Endodermal cell (in vitro differentiated cells): ENCODE measurements at regions not wholly inside any gene's neighbourhood (a gene's known extent, or its start where the extent isn't known, plus 50 kb on each side); places are given as distances from the start of the nearest gene placed in this dataset.

Source experiments
- DNase-seq: peaks from one replicate; pipeline ENCODE4 v3.0.0-alpha.2; 2017
- H3K27ac ChIP-seq: 2 replicates; pipeline ENCODE4 v1.5.1; 2013; ENCODE audit warnings: mild to moderate bottlenecking, low read depth, low read length, moderate library complexity
- H3K27me3 ChIP-seq: 2 replicates; pipeline ENCODE4 v1.6.1; 2013; ENCODE audit warnings: mild to moderate bottlenecking, low read length, moderate library complexity; ENCODE audit not compliant: insufficient read depth, control insufficient read depth, poor library complexity, severe bottlenecking
- H3K36me3 ChIP-seq: 2 replicates; pipeline ENCODE4 v1.7.0; 2013; ENCODE audit warnings: mild to moderate bottlenecking, low read length, moderate library complexity; ENCODE audit not compliant: control insufficient read depth, insufficient read depth
- H3K4me1 ChIP-seq: one replicate; pipeline ENCODE4 v1.7.0; 2013; ENCODE audit warnings: low read length; ENCODE audit not compliant: control insufficient read depth, insufficient read depth
- H3K4me3 ChIP-seq: 2 replicates; pipeline ENCODE4 v1.5.1; 2013; ENCODE audit warnings: mild to moderate bottlenecking, low read length, moderate library complexity
- H3K9ac ChIP-seq: 2 replicates; pipeline ENCODE4 v1.6.1; 2013; ENCODE audit warnings: mild to moderate bottlenecking, low read length, moderate library complexity; ENCODE audit not compliant: poor library complexity, severe bottlenecking; ENCODE audit errors: extremely low read depth
- H3K9me3 ChIP-seq: 2 replicates; pipeline ENCODE4 v1.6.1; 2013; ENCODE audit warnings: mild to moderate bottlenecking, low read length, moderate library complexity; ENCODE audit not compliant: control insufficient read depth
- H3K27ac Mint-ChIP-seq: 2 replicates; pipeline ENCODE4 v1.8.0; 2020; ENCODE audit warnings: mixed read lengths
- H3K27me3 Mint-ChIP-seq: 2 replicates; pipeline ENCODE4 v1.8.0; 2021; ENCODE audit warnings: mild to moderate bottlenecking, mixed read lengths; ENCODE audit not compliant: insufficient read depth
- H3K36me3 Mint-ChIP-seq: 2 replicates; pipeline ENCODE4 v1.8.0; 2020; ENCODE audit warnings: low read depth, mixed read lengths
- H3K4me1 Mint-ChIP-seq: 2 replicates; pipeline ENCODE4 v1.8.0; 2020; ENCODE audit warnings: mixed read lengths
- H3K4me3 Mint-ChIP-seq: 2 replicates; pipeline ENCODE4 v1.8.0; 2020; ENCODE audit warnings: mild to moderate bottlenecking, moderate library complexity, mixed read lengths
- H3K9me3 Mint-ChIP-seq: 2 replicates; pipeline ENCODE4 v1.8.0; 2020; ENCODE audit warnings: mild to moderate bottlenecking, mixed read lengths
- CTCF ChIP-seq: fragments of 200-600 bp; sonication (generic); conservative IDR thresholded peaks from 2 replicates; pipeline ENCODE4 v1.5.0; 2021; ENCODE audit warnings: antibody characterized with exemption, mild to moderate bottlenecking
- WGBS, 2 experiments: methylation state at CpG; one replicate each; pipeline versions ENCODE4 v1.1.5 to v1.1.7; 2013; ENCODE audit warnings: missing lambda C conversion rate in 2 of 2, mixed read lengths in 1 of 2; ENCODE audit not compliant: insufficient coverage in 1 of 2, insufficient read length in 1 of 2; 5-methylcytosine and 5-hydroxymethylcytosine counted together

- no peak overlapping the region for H3K27ac Mint-ChIP-seq
- H3K4me1 Mint-ChIP-seq = peaks cover 20% of the 10 kb centered on the region
Measured at GRCh38 chr12:33187409-33187808, 252.2 kb downstream of the SYT10 start.

GRCh38 chr12:33184161-33184560 lies 255.5 kb downstream of the SYT10 start:
- peaks cover 2% of the 10 kb centered on the region for H3K4me1 ChIP-seq
- H3K9me3 ChIP-seq = peaks cover 40% of the 10 kb centered on the region
- H3K27ac ChIP-seq = no peak overlapping the region
- no peak for TF ChIP-seq CTCF
- peaks cover 35% of the 10 kb centered on the region for H3K4me1 Mint-ChIP-seq
- no peak overlapping the region for H3K4me3 Mint-ChIP-seq
- H3K9ac ChIP-seq = no peak overlapping the region
- H3K27me3 ChIP-seq = no peaks in the 10 kb centered on the region
- peaks cover 41% of the 10 kb centered on the region for H3K9me3 Mint-ChIP-seq
- WGBS, 2 experiments = 87 to 88% methylated on average over 1 to 3 of the region's 3 CpGs
- peaks cover 15% of the 10 kb centered on the region for H3K36me3 Mint-ChIP-seq
- H3K4me3 ChIP-seq = peak overlapping the region; percentile 19
- no peaks in the 10 kb centered on the region for H3K36me3 ChIP-seq
- no peaks in the 10 kb centered on the region for H3K27me3 Mint-ChIP-seq
- no peak overlapping the region for H3K27ac Mint-ChIP-seq
- DNase-seq = no peak

More at GRCh38 chr12:33187409-33187808, 252.2 kb downstream of the SYT10 start:
- no peak for TF ChIP-seq CTCF
- Mint-ChIP-seq H3K36me3 (peaks cover 4% of the 10 kb centered on the region), H3K4me3 (no peak overlapping the region), H3K9me3 (peaks cover 36% of the 10 kb centered on the region), H3K27me3 (no peaks in the 10 kb centered on the region)
- DNase-seq = no peak
- no peak overlapping the region for H3K9ac ChIP-seq
- peaks cover 2% of the 10 kb centered on the region for H3K4me1 ChIP-seq
- H3K9me3 ChIP-seq = peaks cover 25% of the 10 kb centered on the region
- H3K27ac ChIP-seq = no peak overlapping the region
- no peaks in the 10 kb centered on the region for H3K27me3 ChIP-seq
- H3K4me3 ChIP-seq = no peak overlapping the region
- H3K36me3 ChIP-seq = no peaks in the 10 kb centered on the region

DNA sequence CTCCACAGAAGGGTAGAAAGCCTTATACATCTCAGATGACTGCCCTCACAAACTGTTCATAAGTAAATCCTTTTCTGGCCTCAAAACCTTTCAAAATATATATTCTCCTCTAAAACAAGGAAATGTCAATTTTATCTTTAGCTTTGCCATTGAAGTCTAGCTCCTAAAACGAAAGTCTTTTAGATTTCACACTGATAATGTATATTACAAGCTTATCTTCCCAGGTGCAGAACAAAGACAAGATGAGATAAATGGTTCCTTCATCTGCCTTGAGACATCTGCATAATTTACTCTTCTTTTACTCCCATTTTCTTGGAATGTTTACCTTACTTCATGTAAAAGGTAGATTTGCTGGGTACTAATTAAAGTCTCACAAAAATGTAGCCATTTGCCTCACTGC lies 257.1 kb downstream of the SYT10 start:
- no peak for TF ChIP-seq CTCF
- H3K27ac Mint-ChIP-seq = peak overlapping the region; percentile 59
- no peak overlapping the region for H3K4me3 ChIP-seq

More for the DNA sequence above, 257.1 kb downstream of the SYT10 start:
- H3K9ac ChIP-seq = no peak overlapping the region
- H3K27me3 Mint-ChIP-seq = no peaks in the 10 kb centered on the region
- peaks cover 43% of the 10 kb centered on the region for H3K9me3 ChIP-seq
- no peak for DNase-seq
- H3K9me3 Mint-ChIP-seq = peaks cover 43% of the 10 kb centered on the region
- peaks cover 2% of the 10 kb centered on the region for H3K4me1 ChIP-seq
- H3K27me3 ChIP-seq = no peaks in the 10 kb centered on the region
- 13 to 60% methylated on average over 1 of the region's 1 CpG for WGBS, 2 experiments
- H3K36me3 Mint-ChIP-seq = peaks cover 19% of the 10 kb centered on the region
- no peaks in the 10 kb centered on the region for H3K36me3 ChIP-seq
- H3K4me1 Mint-ChIP-seq = peaks cover 41% of the 10 kb centered on the region
- no peak overlapping the region for H3K4me3 Mint-ChIP-seq
- no peak overlapping the region for H3K27ac ChIP-seq
